ENCODE measurements at regions not wholly inside any gene's neighbourhood (a gene's known extent, or its start where the extent isn't known, plus 50 kb on each side); places are given as distances from the start of the nearest gene placed in this dataset.
A peak's percentile ranks its signal among the peaks of the same experiment; 100 is the strongest.
"Not testable (repeated sequence)": the region's sequence is repeated elsewhere in the genome, so short reads cannot be mapped to it uniquely, and the experiment has no call there.

DNA sequence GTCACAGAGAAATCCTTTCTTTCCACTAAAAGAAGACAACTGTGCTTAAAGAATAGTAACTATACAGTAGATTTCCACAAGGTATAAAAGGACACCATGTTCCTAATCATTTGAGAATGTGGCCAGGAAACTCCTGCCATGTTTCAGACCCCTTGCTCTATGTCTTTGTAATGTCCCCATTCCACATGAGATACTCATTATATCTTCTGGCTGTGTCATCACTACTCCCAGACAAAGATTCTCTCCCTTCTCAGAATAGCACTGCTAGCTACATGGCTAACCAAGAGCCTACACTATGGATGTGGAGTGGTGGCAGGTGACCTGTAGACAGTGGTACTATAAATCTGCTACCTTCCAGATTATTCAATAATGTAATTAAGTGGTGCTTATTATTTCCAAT, 218.1 kb upstream of the MCHR2 start:
- no peak for TF ChIP-seq POLR2A (IDR thresholded peaks at IDR 0.05; ENCODE audit: extremely low read depth, insufficient read length)
- no peak for TF ChIP-seq MYC (IDR thresholded peaks at IDR 0.05; ENCODE audit: low read depth, low read length)
- TF ChIP-seq MAX (IDR thresholded peaks at IDR 0.05; ENCODE audit: low read depth, low read length), result no peak
- TF ChIP-seq, protein P1, sequence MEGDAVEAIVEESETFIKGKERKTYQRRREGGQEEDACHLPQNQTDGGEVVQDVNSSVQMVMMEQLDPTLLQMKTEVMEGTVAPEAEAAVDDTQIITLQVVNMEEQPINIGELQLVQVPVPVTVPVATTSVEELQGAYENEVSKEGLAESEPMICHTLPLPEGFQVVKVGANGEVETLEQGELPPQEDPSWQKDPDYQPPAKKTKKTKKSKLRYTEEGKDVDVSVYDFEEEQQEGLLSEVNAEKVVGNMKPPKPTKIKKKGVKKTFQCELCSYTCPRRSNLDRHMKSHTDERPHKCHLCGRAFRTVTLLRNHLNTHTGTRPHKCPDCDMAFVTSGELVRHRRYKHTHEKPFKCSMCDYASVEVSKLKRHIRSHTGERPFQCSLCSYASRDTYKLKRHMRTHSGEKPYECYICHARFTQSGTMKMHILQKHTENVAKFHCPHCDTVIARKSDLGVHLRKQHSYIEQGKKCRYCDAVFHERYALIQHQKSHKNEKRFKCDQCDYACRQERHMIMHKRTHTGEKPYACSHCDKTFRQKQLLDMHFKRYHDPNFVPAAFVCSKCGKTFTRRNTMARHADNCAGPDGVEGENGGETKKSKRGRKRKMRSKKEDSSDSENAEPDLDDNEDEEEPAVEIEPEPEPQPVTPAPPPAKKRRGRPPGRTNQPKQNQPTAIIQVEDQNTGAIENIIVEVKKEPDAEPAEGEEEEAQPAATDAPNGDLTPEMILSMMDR (IDR thresholded peaks at IDR 0.05; ENCODE audit: low read depth, low read length), result no peak
- no peak for DNase-seq (ENCODE audit: low read depth)
- H3K4me3 ChIP-seq (ENCODE audit: low read depth, low read length), result no peak overlapping the region

DNA sequence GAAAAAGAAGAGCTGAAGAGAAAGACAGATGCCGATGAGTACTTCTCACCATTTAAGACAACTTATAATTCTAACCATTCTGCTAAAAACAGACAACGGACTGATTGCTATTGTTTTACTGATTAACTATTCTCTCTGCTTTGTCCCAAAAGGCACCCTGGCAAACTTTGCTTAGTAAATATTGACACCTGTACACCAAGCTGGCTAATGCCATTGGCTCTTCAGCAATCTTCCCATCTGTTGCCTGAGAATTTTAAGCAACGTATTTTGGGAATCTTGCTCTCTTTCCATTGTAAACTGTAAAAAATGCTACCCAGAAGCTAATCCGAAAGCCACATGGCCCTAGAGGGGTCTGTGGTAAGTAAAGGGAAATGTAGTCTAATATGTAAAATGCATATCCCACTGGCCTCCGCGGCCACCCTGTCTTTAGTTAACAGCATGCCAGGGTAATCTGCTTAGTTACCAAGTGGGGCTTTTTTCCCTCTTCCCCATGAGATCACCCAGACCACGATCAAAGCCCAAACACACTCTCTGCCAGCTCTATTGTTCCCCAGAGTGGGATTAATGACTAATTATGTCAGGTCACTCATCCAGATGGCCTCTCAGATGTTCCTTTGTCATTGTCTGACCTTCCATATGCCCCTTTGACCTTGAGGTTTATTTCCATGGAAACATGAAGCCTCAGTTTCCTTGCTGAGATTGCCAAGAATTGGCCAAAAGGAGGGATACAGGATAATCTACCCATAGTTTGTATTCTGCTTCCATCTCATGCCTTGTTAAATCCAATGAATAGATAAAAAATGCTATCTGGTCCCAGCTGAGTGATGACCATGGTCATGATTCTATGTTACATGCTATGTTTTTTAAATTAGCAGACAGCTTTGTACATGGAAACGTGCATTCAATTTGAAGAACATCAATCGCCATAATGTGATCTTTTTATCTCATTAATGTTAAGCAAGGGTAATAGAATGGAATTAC, 216.4 kb upstream of the MCHR2 start:
- no peak overlapping the region for H3K4me3 ChIP-seq (ENCODE audit: low read depth, low read length)
- no peak for DNase-seq (ENCODE audit: low read depth)
- TF ChIP-seq MYC (IDR thresholded peaks at IDR 0.05; ENCODE audit: low read depth, low read length), result no peak
- TF ChIP-seq, protein P1 (IDR thresholded peaks at IDR 0.05; ENCODE audit: low read depth, low read length), result no peak
- no peak for TF ChIP-seq POLR2A (IDR thresholded peaks at IDR 0.05; ENCODE audit: extremely low read depth, insufficient read length)
- no peak for TF ChIP-seq MAX (IDR thresholded peaks at IDR 0.05; ENCODE audit: low read depth, low read length)

GRCh38 chr6:100209323-100210136, 215.5 kb upstream of the MCHR2 start:
- no peak overlapping the region for H3K4me3 ChIP-seq (ENCODE audit: low read depth, low read length)
- TF ChIP-seq MAX (IDR thresholded peaks at IDR 0.05; ENCODE audit: low read depth, low read length), result no peak
- TF ChIP-seq MYC (IDR thresholded peaks at IDR 0.05; ENCODE audit: low read depth, low read length), result no peak
- TF ChIP-seq, protein P1 (IDR thresholded peaks at IDR 0.05; ENCODE audit: low read depth, low read length), result no peak
- no peak for TF ChIP-seq POLR2A (IDR thresholded peaks at IDR 0.05; ENCODE audit: extremely low read depth, insufficient read length)
- no peak for DNase-seq (ENCODE audit: low read depth)

GRCh38 chr6:100203400-100203799, 209.4 kb upstream of the MCHR2 start:
- H3K4me3 ChIP-seq (ENCODE audit: low read depth, low read length), result no peak overlapping the region
- DNase-seq (ENCODE audit: low read depth), result peak; percentile 61
- TF ChIP-seq MYC (IDR thresholded peaks at IDR 0.05; ENCODE audit: low read depth, low read length), result no peak
- TF ChIP-seq, protein P1 (IDR thresholded peaks at IDR 0.05; ENCODE audit: low read depth, low read length), result no peak
- TF ChIP-seq MAX (IDR thresholded peaks at IDR 0.05; ENCODE audit: low read depth, low read length), result no peak
- no peak for TF ChIP-seq POLR2A (IDR thresholded peaks at IDR 0.05; ENCODE audit: extremely low read depth, insufficient read length)

DNA sequence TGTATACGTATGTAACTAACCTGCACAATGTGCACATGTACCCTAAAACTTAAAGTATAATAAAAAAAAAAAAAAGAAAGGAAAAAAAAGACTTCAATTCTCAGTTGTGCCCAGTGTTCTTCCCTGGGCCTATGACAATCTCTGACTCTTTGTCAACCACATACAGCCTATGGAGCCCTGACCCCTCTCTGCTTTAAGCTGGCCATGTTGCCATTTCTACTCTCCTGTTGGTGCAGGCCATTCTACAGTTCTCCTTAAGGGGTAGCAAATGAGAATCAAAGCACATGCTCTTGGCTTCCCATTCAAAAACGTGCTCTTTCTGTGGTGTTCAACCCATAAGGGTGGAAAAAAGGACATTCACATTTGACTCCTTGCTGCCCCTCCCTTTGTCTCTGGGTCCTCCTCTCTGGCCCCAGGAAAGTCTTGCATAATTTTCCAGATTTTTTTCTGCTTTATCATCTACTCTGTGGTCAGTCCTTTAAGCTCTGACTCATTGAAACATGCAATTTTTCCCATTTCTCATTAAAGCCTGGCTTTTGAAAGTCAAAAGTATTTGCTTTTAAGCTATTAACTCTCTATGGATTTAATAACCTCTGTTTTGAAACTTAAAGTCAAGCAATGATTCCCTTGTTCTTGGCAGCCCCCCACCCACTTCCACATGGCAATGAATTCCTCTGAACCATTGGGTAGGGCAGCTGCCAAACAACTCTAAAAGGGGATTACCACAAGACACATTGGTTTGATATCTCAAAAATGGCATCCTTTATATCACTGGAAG, 208.6 kb upstream of the MCHR2 start:
- DNase-seq (ENCODE audit: low read depth), result peak; percentile 62
- no peak overlapping the region for H3K4me3 ChIP-seq (ENCODE audit: low read depth, low read length)
- TF ChIP-seq, protein P1 (IDR thresholded peaks at IDR 0.05; ENCODE audit: low read depth, low read length), result no peak
- TF ChIP-seq MAX (IDR thresholded peaks at IDR 0.05; ENCODE audit: low read depth, low read length) (no peak), POLR2A (IDR thresholded peaks at IDR 0.05; ENCODE audit: extremely low read depth, insufficient read length) (no peak), MYC (IDR thresholded peaks at IDR 0.05; ENCODE audit: low read depth, low read length) (no peak)

GRCh38 chr6:100196214-100196982, 202.4 kb upstream of the MCHR2 start:
- DNase-seq (ENCODE audit: low read depth); H3K4me3 ChIP-seq (ENCODE audit: low read depth, low read length): not testable (repeated sequence)

- DNase-seq (ENCODE audit: low read depth), result not testable (repeated sequence)
These were observed 201.2 kb upstream of the MCHR2 start for GRCh38 chr6:100195244-100195643.

More at GRCh38 chr6:100195244-100195643, 201.2 kb upstream of the MCHR2 start:
- not testable (repeated sequence) for H3K4me3 ChIP-seq (ENCODE audit: low read depth, low read length)

Data from NB4 (cell line).